ENCODE measurements at regions not wholly inside any gene's neighbourhood (a gene's known extent, or its start where the extent isn't known, plus 50 kb on each side); places are given as distances from the start of the nearest gene placed in this dataset.

- TF ChIP-seq GATA2 (IDR thresholded peaks at IDR 0.05; ENCODE audit: low read depth, low read length), result no peak
- TF ChIP-seq GATA3 (IDR thresholded peaks at IDR 0.05; ENCODE audit: low read depth, low read length), result no peak
These were observed 413.3 kb downstream of the KCTD12 start for GRCh38 chr13:76472916-76473315.
